GM23338 (cell line): ENCODE measurements at regions not wholly inside any gene's neighbourhood (a gene's known extent, or its start where the extent isn't known, plus 50 kb on each side); places are given as distances from the start of the nearest gene placed in this dataset.

Experiments used
- ATAC-seq: fragments of 200-7000 bp; cut with Tn5 transposase; 3 replicates; pipeline ENCODE4 v1.9.1; 2020
- DNase-seq: peaks from one replicate; pipeline ENCODE4 v3.0.0-alpha.2; 2015; ENCODE audit warnings: low spot score
- H2AFZ ChIP-seq: fragments of 200-600 bp; sonication (generic); 2 replicates; pipeline ENCODE4 v1.8.0; 2016; ENCODE audit warnings: antibody characterized with exemption, mild to moderate bottlenecking, moderate library complexity
- H3F3A ChIP-seq: fragments of 200-600 bp; sonication (generic); replicated peaks from 2 replicates; pipeline ENCODE4 v1.8.0; 2017; ENCODE audit warnings: antibody characterized with exemption, mixed run types, low read depth
- H3K27ac ChIP-seq: fragments of 200-600 bp; sonication (generic); 2 replicates; pipeline ENCODE4 v1.6.1; 2016; ENCODE audit warnings: low read depth
- H3K27me3 ChIP-seq: fragments of 200-600 bp; sonication (generic); 2 replicates; pipeline ENCODE4 v1.8.0; 2016; ENCODE audit warnings: mild to moderate bottlenecking, mixed run types, moderate library complexity; ENCODE audit not compliant: insufficient read depth
- H3K36me3 ChIP-seq: fragments of 200-600 bp; sonication (generic); 2 replicates; pipeline ENCODE4 v1.8.0; 2016; ENCODE audit warnings: mild to moderate bottlenecking; ENCODE audit not compliant: insufficient read depth
- H3K4me1 ChIP-seq: fragments of 200-600 bp; sonication (generic); 2 replicates; pipeline ENCODE4 v1.8.0; 2016; ENCODE audit warnings: mild to moderate bottlenecking, moderate library complexity; ENCODE audit not compliant: insufficient read depth
- H3K4me2 ChIP-seq: fragments of 200-600 bp; sonication (generic); 2 replicates; pipeline ENCODE4 v1.7.1; 2017; ENCODE audit warnings: mixed run types
- H3K4me3 ChIP-seq: fragments of 200-600 bp; sonication (generic); 2 replicates; pipeline ENCODE4 v1.6.1; 2016; ENCODE audit warnings: mixed run types
- H3K79me2 ChIP-seq: fragments of 200-600 bp; sonication (generic); replicated peaks from 2 replicates; pipeline ENCODE4 v1.8.0; 2017; ENCODE audit warnings: mild to moderate bottlenecking; ENCODE audit not compliant: insufficient read depth
- H3K9me2 ChIP-seq: fragments of 200-600 bp; sonication (generic); 2 replicates; pipeline ENCODE4 v1.8.0; 2017; ENCODE audit not compliant: insufficient read depth
- H4K20me1 ChIP-seq: fragments of 200-600 bp; sonication (generic); replicated peaks from 2 replicates; pipeline ENCODE4 v1.8.0; 2017; ENCODE audit warnings: mild to moderate bottlenecking; ENCODE audit not compliant: insufficient read depth
- H3K27ac Mint-ChIP-seq: 2 replicates; pipeline ENCODE4 v1.8.0; 2020; ENCODE audit warnings: inconsistent platforms, mild to moderate bottlenecking, moderate library complexity, mixed read lengths
- H3K27me3 Mint-ChIP-seq: 3 replicates; pipeline ENCODE4 v1.8.0; 2022; ENCODE audit warnings: low read depth, mild to moderate bottlenecking, moderate library complexity, mixed read lengths, inconsistent platforms; ENCODE audit not compliant: insufficient read depth, poor library complexity
- H3K36me3 Mint-ChIP-seq: 3 replicates; pipeline ENCODE4 v1.8.0; 2021; ENCODE audit warnings: low read depth, mild to moderate bottlenecking, inconsistent platforms, moderate library complexity, mixed read lengths
- H3K4me1 Mint-ChIP-seq: 3 replicates; pipeline ENCODE4 v1.8.0; 2020; ENCODE audit warnings: mild to moderate bottlenecking, inconsistent platforms, mixed read lengths
- H3K4me3 Mint-ChIP-seq: 3 replicates; pipeline ENCODE4 v1.8.0; 2021; ENCODE audit warnings: moderate library complexity, mild to moderate bottlenecking, inconsistent platforms, mixed read lengths
- H3K9me3 Mint-ChIP-seq: 3 replicates; pipeline ENCODE4 v1.8.0; 2020; ENCODE audit warnings: moderate library complexity, mild to moderate bottlenecking, inconsistent platforms, mixed read lengths
- EZH2 ChIP-seq: fragments of 200-600 bp; sonication (generic); IDR thresholded peaks from one replicate; pipeline ENCODE4 v1.8.0; 2017; ENCODE audit warnings: antibody characterized with exemption, mild to moderate bottlenecking, low read depth; ENCODE audit not compliant: unreplicated experiment
- EZH2phosphoT487 ChIP-seq: fragments of 200-600 bp; sonication (generic); IDR thresholded peaks from one replicate; pipeline ENCODE4 v1.8.1; 2018; ENCODE audit warnings: antibody characterized with exemption; ENCODE audit not compliant: unreplicated experiment
- NANOG ChIP-seq: IDR thresholded peaks from 2 replicates; pipeline ENCODE4 v1.6.1; 2016; ENCODE audit warnings: antibody characterized with exemption, borderline replicate concordance
- POLR2AphosphoS5 ChIP-seq: IDR thresholded peaks from 2 replicates; pipeline ENCODE4 v1.6.1; 2016; ENCODE audit warnings: antibody characterized with exemption, low read depth
- REST ChIP-seq: IDR thresholded peaks from one replicate; pipeline ENCODE4 v1.6.1; 2018; ENCODE audit warnings: antibody characterized with exemption; ENCODE audit not compliant: unreplicated experiment
- ZNF462 ChIP-seq: fragments of 250-450 bp; sonication (Bioruptor Pico); IDR thresholded peaks from 2 replicates; pipeline ENCODE4 v1.5.0; 2020; ENCODE audit warnings: mild to moderate bottlenecking, moderate library complexity
- TF ChIP-seq, protein P1 (sequence below), 2 experiments: fragments of 200-600 bp in 1 of 2; sonication (generic) in 1 of 2; conservative IDR thresholded peaks; 2 replicates each; pipeline versions ENCODE4 v1.5.1 to v1.6.1; 2016 to 2017; ENCODE audit warnings: antibody characterized with exemption in 2 of 2, low read depth in 2 of 2, mild to moderate bottlenecking in 2 of 2, moderate library complexity in 1 of 2
- TF ChIP-seq, protein P2 (sequence below): IDR thresholded peaks from 2 replicates; pipeline ENCODE4 v1.6.1; 2016; ENCODE audit warnings: antibody characterized with exemption

- no peaks in the 10 kb centered on the region for H3K27me3 ChIP-seq
- H3K4me3 ChIP-seq: no peak overlapping the region
- Mint-ChIP-seq H3K27ac (no peak overlapping the region), H3K4me3 (no peak overlapping the region), H3K9me3 (peaks cover 23% of the 10 kb centered on the region), H3K36me3 (peaks cover 16% of the 10 kb centered on the region; the same call in 2 of the 3 replicates), H3K27me3 (no peaks in the 10 kb centered on the region), H3K4me1 (no peaks in the 10 kb centered on the region)
- TF ChIP-seq, protein P1, sequence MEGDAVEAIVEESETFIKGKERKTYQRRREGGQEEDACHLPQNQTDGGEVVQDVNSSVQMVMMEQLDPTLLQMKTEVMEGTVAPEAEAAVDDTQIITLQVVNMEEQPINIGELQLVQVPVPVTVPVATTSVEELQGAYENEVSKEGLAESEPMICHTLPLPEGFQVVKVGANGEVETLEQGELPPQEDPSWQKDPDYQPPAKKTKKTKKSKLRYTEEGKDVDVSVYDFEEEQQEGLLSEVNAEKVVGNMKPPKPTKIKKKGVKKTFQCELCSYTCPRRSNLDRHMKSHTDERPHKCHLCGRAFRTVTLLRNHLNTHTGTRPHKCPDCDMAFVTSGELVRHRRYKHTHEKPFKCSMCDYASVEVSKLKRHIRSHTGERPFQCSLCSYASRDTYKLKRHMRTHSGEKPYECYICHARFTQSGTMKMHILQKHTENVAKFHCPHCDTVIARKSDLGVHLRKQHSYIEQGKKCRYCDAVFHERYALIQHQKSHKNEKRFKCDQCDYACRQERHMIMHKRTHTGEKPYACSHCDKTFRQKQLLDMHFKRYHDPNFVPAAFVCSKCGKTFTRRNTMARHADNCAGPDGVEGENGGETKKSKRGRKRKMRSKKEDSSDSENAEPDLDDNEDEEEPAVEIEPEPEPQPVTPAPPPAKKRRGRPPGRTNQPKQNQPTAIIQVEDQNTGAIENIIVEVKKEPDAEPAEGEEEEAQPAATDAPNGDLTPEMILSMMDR (conservative IDR thresholded peaks at IDR 0.05; ENCODE audit: low read depth in 2 of 2): no peak
- TF ChIP-seq EZH2 (no peak), EZH2phosphoT487 (no peak), NANOG (no peak), REST (no peak), POLR2AphosphoS5 (no peak), ZNF462 (CRISPR knock-in tag) (no peak)
- TF ChIP-seq, protein P2, sequence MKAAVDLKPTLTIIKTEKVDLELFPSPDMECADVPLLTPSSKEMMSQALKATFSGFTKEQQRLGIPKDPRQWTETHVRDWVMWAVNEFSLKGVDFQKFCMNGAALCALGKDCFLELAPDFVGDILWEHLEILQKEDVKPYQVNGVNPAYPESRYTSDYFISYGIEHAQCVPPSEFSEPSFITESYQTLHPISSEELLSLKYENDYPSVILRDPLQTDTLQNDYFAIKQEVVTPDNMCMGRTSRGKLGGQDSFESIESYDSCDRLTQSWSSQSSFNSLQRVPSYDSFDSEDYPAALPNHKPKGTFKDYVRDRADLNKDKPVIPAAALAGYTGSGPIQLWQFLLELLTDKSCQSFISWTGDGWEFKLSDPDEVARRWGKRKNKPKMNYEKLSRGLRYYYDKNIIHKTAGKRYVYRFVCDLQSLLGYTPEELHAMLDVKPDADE: no peak
- H3K27ac ChIP-seq: no peak overlapping the region
- no peak for ATAC-seq
- no peaks in the 10 kb centered on the region for H3F3A ChIP-seq
- no peak for DNase-seq
- H2AFZ ChIP-seq: no peak overlapping the region
- no peaks in the 10 kb centered on the region for H4K20me1 ChIP-seq
- no peaks in the 10 kb centered on the region for H3K79me2 ChIP-seq
- no peaks in the 10 kb centered on the region for H3K4me1 ChIP-seq
- H3K36me3 ChIP-seq: no peaks in the 10 kb centered on the region; the same call in 1 of the 2 replicates
- peaks cover 4% of the 10 kb centered on the region; the same call in 1 of the 2 replicates for H3K9me2 ChIP-seq
- H3K4me2 ChIP-seq: no peak overlapping the region
Measured at GRCh38 chr16:64421515-64421914, 700.3 kb downstream of the CDH11 start.
